GM20000 (cell line): ENCODE measurements at regions not wholly inside any gene's neighbourhood (a gene's known extent, or its start where the extent isn't known, plus 50 kb on each side); places are given as distances from the start of the nearest gene placed in this dataset.

Source experiments
- DNase-seq: peaks from one replicate; pipeline ENCODE4 v3.0.0; 2012; ENCODE audit warnings: low spot score
- CTCF ChIP-seq: IDR thresholded peaks from 2 replicates; pipeline ENCODE4 v1.5.1; 2012; ENCODE audit warnings: mild to moderate bottlenecking, control low read depth; ENCODE audit errors: extremely low read depth, missing control alignments

GRCh38 chr11:106463154-106463553 lies 385.7 kb downstream of the AASDHPPT start:
- no peak for DNase-seq
- TF ChIP-seq CTCF = no peak

GRCh38 chr11:106463796-106464201 lies 386.3 kb downstream of the AASDHPPT start:
- no peak for DNase-seq
- no peak for TF ChIP-seq CTCF

- DNase-seq = no peak
- no peak for TF ChIP-seq CTCF
These were observed 387.3 kb downstream of the AASDHPPT start for GRCh38 chr11:106464728-106465127.

GRCh38 chr11:106466521-106467080 lies 389.1 kb downstream of the AASDHPPT start:
- DNase-seq = no peak
- TF ChIP-seq CTCF = no peak

- no peak for DNase-seq
- no peak for TF ChIP-seq CTCF
These were observed 390.0 kb downstream of the AASDHPPT start for GRCh38 chr11:106467501-106467900.

- TF ChIP-seq CTCF = no peak
These were observed 390.6 kb downstream of the AASDHPPT start for GRCh38 chr11:106468086-106468485.

GRCh38 chr11:106468531-106468930 lies 391.1 kb downstream of the AASDHPPT start:
- DNase-seq = no peak
- no peak for TF ChIP-seq CTCF

More at GRCh38 chr11:106468086-106468485, 390.6 kb downstream of the AASDHPPT start:
- DNase-seq = no peak
